Spleen (tissue), 11 donors: ENCODE measurements at regions not wholly inside any gene's neighbourhood (a gene's known extent, or its start where the extent isn't known, plus 50 kb on each side); places are given as distances from the start of the nearest gene placed in this dataset.
"Not testable (repeated sequence)": the region's sequence is repeated elsewhere in the genome, so short reads cannot be mapped to it uniquely, and the experiment has no call there.

Experiments used
- DNase-seq: peaks from one replicate; pipeline ENCODE4 v3.0.0-alpha.2; 2020
- H3K27ac ChIP-seq, 8 donors: fragments of 200-600 bp; sonication (generic) in 7 of 8; 1 replicate in 4 of 8; 2 replicates in 4 of 8; pipeline versions ENCODE4 v1.5.0 to v1.8.0; 2016 to 2021; ENCODE audit warnings: inconsistent platforms in 4 of 8, mild to moderate bottlenecking in 4 of 8, moderate library complexity in 1 of 8
- H3K27me3 ChIP-seq, 7 donors: fragments of 200-600 bp; sonication (generic) in 6 of 7; replicated peaks in 1 of 7; 1 replicate in 4 of 7; 2 replicates in 3 of 7; pipeline versions ENCODE4 v1.5.0 to v1.8.0; 2016 to 2021; ENCODE audit warnings: inconsistent platforms in 3 of 7, mild to moderate bottlenecking in 1 of 7
- H3K36me3 ChIP-seq, 6 donors: fragments of 200-600 bp; sonication (generic) in 5 of 6; 1 replicate in 4 of 6; 2 replicates in 2 of 6; pipeline versions ENCODE4 v1.5.0 to v1.8.0; 2016 to 2021; ENCODE audit warnings: inconsistent platforms in 2 of 6
- H3K4me1 ChIP-seq, 6 donors: fragments of 200-600 bp; sonication (generic) in 5 of 6; 1 replicate in 3 of 6; 2 replicates in 3 of 6; pipeline versions ENCODE4 v1.5.0 to v1.8.0; 2016 to 2021; ENCODE audit warnings: inconsistent platforms in 3 of 6
- H3K4me3 ChIP-seq, 8 donors: fragments of 200-600 bp; sonication (generic) in 7 of 8; 1 replicate in 4 of 8; 2 replicates in 4 of 8; pipeline versions ENCODE4 v1.5.0 to v1.8.0; 2016 to 2021; ENCODE audit warnings: inconsistent platforms in 4 of 8, mild to moderate bottlenecking in 4 of 8, moderate library complexity in 2 of 8
- H3K9me3 ChIP-seq, 8 donors: fragments of 200-600 bp; sonication (generic) in 7 of 8; 1 replicate in 4 of 8; 2 replicates in 4 of 8; pipeline versions ENCODE4 v1.5.0 to v1.8.0; 2016 to 2021; ENCODE audit warnings: inconsistent platforms in 4 of 8
- WGBS, 5 donors: extraction: QIAGEN DNeasy Blood & Tissue Kit in 3 of 5; methylation state at CpG; one replicate each; pipeline versions ENCODE4 v1.1.5 to v1.1.7; 2013 to 2018; 5-methylcytosine and 5-hydroxymethylcytosine counted together
- intact Hi-C: fragments of 100-400 bp; cut with DNase I; formaldehyde crosslinking; loops from one replicate; pipeline ENCODE4 v1.15.0; 2023; ENCODE audit warnings: low total_unique reads
- donor health status: healthy with polysubstance abuse.
- donor health status: DM: no; HTN: no; CAD: no; lungs with moderate emphysema.
- donor health status: DM: no; HTN: no; CAD: no.
- donor health status: Bipolar disorder and iron deficiency.
- donor health status: healthy.
- donor health status: DM: no; HTN: no; CAD: no.
- donor health status: DM: yes; HTN: yes; CAD: no.

GRCh38 chr22:11795979-11796378, 3732.0 kb upstream of the OR11H1 start:
- not testable (repeated sequence) for H3K27ac ChIP-seq, H3K27me3 ChIP-seq
- 33 to 56% (median 43%) methylated on average over 2 of the region's 2 CpGs; no CpG with 5 or more reads in 2 of the 5 donors for WGBS, 5 donors

GRCh38 chr22:11815481-11815880, 3712.5 kb upstream of the OR11H1 start:
- DNase-seq, H3K4me1 ChIP-seq, intact Hi-C loops, H3K4me3 ChIP-seq, H3K27ac ChIP-seq, H3K27me3 ChIP-seq, H3K36me3 ChIP-seq: not testable (repeated sequence)
- H3K9me3 ChIP-seq: peaks cover 0 to 11% (median 0%) of the 10 kb centered on the region in 8 donors
- 53 to 67% (median 63%) methylated on average over 3 to 9 of the region's 9 CpGs for WGBS, 5 donors

More at GRCh38 chr22:11795979-11796378, 3732.0 kb upstream of the OR11H1 start:
- H3K4me3 ChIP-seq, H3K4me1 ChIP-seq, intact Hi-C loops, DNase-seq, H3K9me3 ChIP-seq, H3K36me3 ChIP-seq: not testable (repeated sequence)

GRCh38 chr22:11818845-11819244, 3709.1 kb upstream of the OR11H1 start:
- H3K27me3 ChIP-seq, intact Hi-C loops, H3K36me3 ChIP-seq, DNase-seq, H3K4me3 ChIP-seq, H3K4me1 ChIP-seq, H3K27ac ChIP-seq: not testable (repeated sequence)
- H3K9me3 ChIP-seq: peaks cover 0 to 11% (median 0%) of the 10 kb centered on the region in 8 donors
- WGBS, 5 donors: 49 to 83% (median 70%) methylated on average over 1 to 5 of the region's 5 CpGs; no CpG with 5 or more reads in 1 of the 5 donors

GRCh38 chr22:11822326-11822725, 3705.7 kb upstream of the OR11H1 start:
- H3K27me3 ChIP-seq, H3K27ac ChIP-seq, H3K36me3 ChIP-seq, DNase-seq, H3K4me1 ChIP-seq, H3K9me3 ChIP-seq, H3K4me3 ChIP-seq, intact Hi-C loops: not testable (repeated sequence)
- 77 to 81% (median 81%) methylated on average over 7 to 16 of the region's 17 CpGs; no CpG with 5 or more reads in 2 of the 5 donors for WGBS, 5 donors

- H3K27ac ChIP-seq, intact Hi-C loops, H3K9me3 ChIP-seq, H3K4me3 ChIP-seq, H3K36me3 ChIP-seq, H3K27me3 ChIP-seq, DNase-seq, H3K4me1 ChIP-seq: not testable (repeated sequence)
- 61 to 85% (median 77%) methylated on average over 6 to 21 of the region's 30 CpGs; no CpG with 5 or more reads in 1 of the 5 donors for WGBS, 5 donors
These were observed 3703.0 kb upstream of the OR11H1 start for GRCh38 chr22:11825009-11825408.

- H3K27ac ChIP-seq, H3K4me3 ChIP-seq, H3K36me3 ChIP-seq, DNase-seq, H3K4me1 ChIP-seq, intact Hi-C loops, H3K27me3 ChIP-seq, H3K9me3 ChIP-seq: not testable (repeated sequence)
- WGBS, 5 donors: 14 to 55% (median 33%) methylated on average over 1 to 2 of the region's 2 CpGs; no CpG with 5 or more reads in 2 of the 5 donors
These were observed 3702.0 kb upstream of the OR11H1 start for GRCh38 chr22:11826000-11826399.

- H3K27ac ChIP-seq, H3K9me3 ChIP-seq, H3K4me3 ChIP-seq, H3K27me3 ChIP-seq, intact Hi-C loops, H3K4me1 ChIP-seq, H3K36me3 ChIP-seq: not testable (repeated sequence)
- DNase-seq: peak; percentile 79
- WGBS, 5 donors: 60 to 66% (median 62%) methylated on average over 7 to 16 of the region's 21 CpGs; no CpG with 5 or more reads in 1 of the 5 donors
These were observed 3698.6 kb upstream of the OR11H1 start for GRCh38 chr22:11829426-11829825.
